ENCODE measurements at regions not wholly inside any gene's neighbourhood (a gene's known extent, or its start where the extent isn't known, plus 50 kb on each side); places are given as distances from the start of the nearest gene placed in this dataset.

- Histone ChIP-seq H3K4me3 (replicated peaks in 1 of 3; ENCODE audit: insufficient read depth in 1 of 3, low read depth in 1 of 3, low read length in 3 of 3) (no peak overlapping the region), H3K27ac (ENCODE audit: insufficient read depth, low read depth, low read length) (no peak overlapping the region), H3K79me2 (ENCODE audit: control insufficient read depth, insufficient read depth, low read length) (no peaks in the 10 kb centered on the region), H2AFZ (ENCODE audit: low read depth, low read length) (no peak overlapping the region), H3K9ac (replicated peaks; ENCODE audit: extremely low read depth, insufficient read depth, low read length) (no peak overlapping the region), H3K4me2 (ENCODE audit: insufficient read depth, low read length) (no peak overlapping the region), H3K9me1 (replicated peaks; ENCODE audit: control insufficient read depth, extremely low read depth, insufficient read depth, low read length) (no peaks in the 10 kb centered on the region), H3K36me3 (ENCODE audit: control insufficient read depth in 2 of 2, extremely low read depth in 1 of 2, insufficient read depth in 2 of 2, low read length in 2 of 2) (no peaks in the 10 kb centered on the region), H3K27me3 (ENCODE audit: control insufficient read depth in 2 of 2, insufficient read depth in 2 of 2, low read length in 2 of 2) (no peaks in the 10 kb centered on the region), H4K20me1 (replicated peaks; ENCODE audit: control insufficient read depth, extremely low read depth, insufficient read depth, low read length) (no peaks in the 10 kb centered on the region), H3K9me3 (replicated peaks; ENCODE audit: control insufficient read depth, insufficient read depth, low read length) (peaks cover 2% of the 10 kb centered on the region), H3K4me1 (ENCODE audit: control insufficient read depth, extremely low read depth, insufficient read depth, low read length) (no peaks in the 10 kb centered on the region)
- dilution Hi-C loops (cut with MboI; ENCODE audit: extremely low pct_ligation_motif_present, low sequenced_read_pairs) (no loop called here), intact Hi-C loops (cut with micrococcal nuclease) (no loop called here)
- ChIA-PET POLR2A (no interaction called here), CTCF (no interaction called here)
- no TSS peak for BruUV-seq (replicated peaks)
- DNase-seq (ENCODE audit: low read depth, low spot score) (no peak), FAIRE-seq (no peak)
- no peak for TF ChIP-seq EZH2 (IDR thresholded peaks at IDR 0.05; ENCODE audit: borderline replicate concordance, low read depth, low read length, severe bottlenecking)
- TF ChIP-seq JUN (IDR thresholded peaks at IDR 0.05; ENCODE audit: borderline replicate concordance, insufficient read depth, insufficient read length, low read depth) = no peak
- TF ChIP-seq FOS (IDR thresholded peaks at IDR 0.05; ENCODE audit: borderline replicate concordance, insufficient read depth, low read length) = no peak
- no peak for TF ChIP-seq POLR2AphosphoS5 (IDR thresholded peaks at IDR 0.05; ENCODE audit: insufficient read depth, low read depth, low read length)
- TF ChIP-seq MYC (IDR thresholded peaks at IDR 0.05; ENCODE audit: low read depth, low read length) = no peak
- no peak for TF ChIP-seq POLR2A (IDR thresholded peaks at IDR 0.05; ENCODE audit: low read depth, low read length)
- TF ChIP-seq CTCF (IDR thresholded peaks at IDR 0.05; ENCODE audit: extremely low read depth in 1 of 2, insufficient read depth in 1 of 2, low read depth in 1 of 2, low read length in 2 of 2) = no peak
Observed at GRCh38 chr3:22029480-22029879, 278.5 kb upstream of the ZNF385D start.

GRCh38 chr3:22039161-22039560 lies 288.2 kb upstream of the ZNF385D start:
- DNase-seq (ENCODE audit: low read depth, low spot score) (no peak), FAIRE-seq (no peak)
- intact Hi-C loops (cut with micrococcal nuclease) = no loop called here
- Histone ChIP-seq H3K9ac (replicated peaks; ENCODE audit: extremely low read depth, insufficient read depth, low read length) (no peak overlapping the region), H3K4me1 (ENCODE audit: control insufficient read depth, extremely low read depth, insufficient read depth, low read length) (no peaks in the 10 kb centered on the region), H2AFZ (ENCODE audit: low read depth, low read length) (no peak overlapping the region), H3K27me3 (ENCODE audit: control insufficient read depth in 2 of 2, insufficient read depth in 2 of 2, low read length in 2 of 2) (no peaks in the 10 kb centered on the region), H3K4me2 (ENCODE audit: insufficient read depth, low read length) (no peak overlapping the region), H3K4me3 (replicated peaks in 1 of 3; ENCODE audit: insufficient read depth in 1 of 3, low read depth in 1 of 3, low read length in 3 of 3) (no peak overlapping the region), H3K79me2 (ENCODE audit: control insufficient read depth, insufficient read depth, low read length) (no peaks in the 10 kb centered on the region), H3K27ac (ENCODE audit: insufficient read depth, low read depth, low read length) (no peak overlapping the region), H3K36me3 (ENCODE audit: control insufficient read depth in 2 of 2, extremely low read depth in 1 of 2, insufficient read depth in 2 of 2, low read length in 2 of 2) (no peaks in the 10 kb centered on the region), H3K9me1 (replicated peaks; ENCODE audit: control insufficient read depth, extremely low read depth, insufficient read depth, low read length) (no peaks in the 10 kb centered on the region), H3K9me3 (replicated peaks; ENCODE audit: control insufficient read depth, insufficient read depth, low read length) (no peaks in the 10 kb centered on the region), H4K20me1 (replicated peaks; ENCODE audit: control insufficient read depth, extremely low read depth, insufficient read depth, low read length) (no peaks in the 10 kb centered on the region)
- TF ChIP-seq MYC (IDR thresholded peaks at IDR 0.05; ENCODE audit: low read depth, low read length) (no peak), GATA2 (IDR thresholded peaks at IDR 0.05; ENCODE audit: insufficient read depth, insufficient read length, low read depth, low read length) (no peak), POLR2AphosphoS5 (IDR thresholded peaks at IDR 0.05; ENCODE audit: insufficient read depth, low read depth, low read length) (no peak), CTCF (IDR thresholded peaks at IDR 0.05; ENCODE audit: extremely low read depth in 1 of 2, insufficient read depth in 1 of 2, low read depth in 1 of 2, low read length in 2 of 2) (no peak), JUN (IDR thresholded peaks at IDR 0.05; ENCODE audit: borderline replicate concordance, insufficient read depth, insufficient read length, low read depth) (no peak), POLR2A (IDR thresholded peaks at IDR 0.05; ENCODE audit: low read depth, low read length) (no peak), FOS (IDR thresholded peaks at IDR 0.05; ENCODE audit: borderline replicate concordance, insufficient read depth, low read length) (no peak)
- dilution Hi-C loops (cut with MboI; ENCODE audit: extremely low pct_ligation_motif_present, low sequenced_read_pairs) = no loop called here
- POLR2A ChIA-PET = no interaction called here
- no TSS peak for BruUV-seq (replicated peaks)
- CTCF ChIA-PET = no interaction called here

Data from endothelial cell of umbilical vein (primary cell).